Stimulated activated CD4-positive, alpha-beta T cell treated with anti-CD3 and anti-CD28 coated beads, Interleukin-4, amount 100 ng/mL, for 1 hour (primary cell): ENCODE measurements at regions not wholly inside any gene's neighbourhood (a gene's known extent, or its start where the extent isn't known, plus 50 kb on each side); places are given as distances from the start of the nearest gene placed in this dataset.

Experiments used
- DNase-seq: peaks from one replicate; pipeline ENCODE4 v3.0.0-alpha.2; 2020

GRCh38 chr12:13745111-13745860 is 236.1 kb downstream of the GRIN2B start:
- DNase-seq = no peak

DNA sequence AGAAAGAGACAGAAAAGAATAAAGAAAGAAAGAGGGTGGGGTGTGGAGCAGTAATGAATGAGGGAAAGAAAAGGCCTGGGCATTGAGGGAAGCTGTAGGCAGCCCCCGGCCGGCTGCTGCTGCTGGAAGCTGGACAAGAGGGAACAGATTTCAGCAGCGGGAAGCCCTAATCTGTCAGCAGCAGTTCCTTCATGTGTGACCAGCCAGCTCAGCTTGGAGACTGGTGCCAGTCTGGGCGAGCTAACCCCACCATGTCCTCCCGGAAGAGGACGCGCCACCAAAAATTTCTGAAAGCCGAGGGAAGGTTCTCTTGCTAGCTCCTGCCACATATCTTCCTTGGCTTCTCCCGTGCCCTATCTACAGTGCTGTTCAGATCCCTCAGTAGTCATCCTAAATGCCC is 236.8 kb downstream of the GRIN2B start:
- no peak for DNase-seq

DNA sequence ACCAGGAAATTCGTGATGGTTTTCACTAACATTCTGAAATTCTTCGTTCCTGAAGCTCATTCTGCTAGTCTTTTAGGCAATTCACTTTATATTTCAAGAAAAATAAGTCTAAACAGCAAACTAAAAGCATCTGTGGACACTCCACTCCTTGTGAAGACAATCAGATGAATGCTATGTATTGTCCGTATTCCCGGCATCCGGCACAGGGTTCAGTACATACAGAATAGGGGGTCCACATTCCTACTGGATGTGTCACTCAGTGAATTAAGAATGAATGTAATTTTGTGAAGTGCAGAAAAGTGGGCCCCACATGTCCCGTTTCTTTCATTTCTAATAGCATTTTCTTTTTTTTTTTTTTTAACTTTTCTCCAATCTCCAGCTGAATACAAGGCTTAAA is 241.3 kb downstream of the GRIN2B start:
- DNase-seq = no peak

DNA sequence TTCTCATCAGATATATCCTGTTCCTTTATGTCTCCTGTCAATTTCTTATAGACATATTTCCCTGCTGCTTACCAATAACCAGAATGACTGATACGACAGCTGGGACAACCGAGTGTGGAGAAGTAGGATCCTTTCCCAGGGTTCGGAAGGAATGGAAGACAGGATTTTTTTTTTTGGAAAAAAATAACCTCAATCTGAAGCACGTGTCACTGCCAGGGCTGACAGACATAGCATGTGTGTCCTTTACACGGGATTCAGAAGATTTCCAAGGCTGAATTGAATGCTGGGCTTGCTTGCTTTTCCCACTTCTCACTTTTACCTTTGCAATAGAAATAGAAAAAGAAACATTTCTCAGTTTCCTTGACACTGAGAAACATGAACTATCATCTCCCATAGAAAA is 245.7 kb downstream of the GRIN2B start:
- no peak for DNase-seq

- DNase-seq = no peak
Measured at GRCh38 chr12:13734584-13735152, 246.7 kb downstream of the GRIN2B start.

GRCh38 chr12:13727707-13728195 is 253.7 kb downstream of the GRIN2B start:
- no peak for DNase-seq

DNA sequence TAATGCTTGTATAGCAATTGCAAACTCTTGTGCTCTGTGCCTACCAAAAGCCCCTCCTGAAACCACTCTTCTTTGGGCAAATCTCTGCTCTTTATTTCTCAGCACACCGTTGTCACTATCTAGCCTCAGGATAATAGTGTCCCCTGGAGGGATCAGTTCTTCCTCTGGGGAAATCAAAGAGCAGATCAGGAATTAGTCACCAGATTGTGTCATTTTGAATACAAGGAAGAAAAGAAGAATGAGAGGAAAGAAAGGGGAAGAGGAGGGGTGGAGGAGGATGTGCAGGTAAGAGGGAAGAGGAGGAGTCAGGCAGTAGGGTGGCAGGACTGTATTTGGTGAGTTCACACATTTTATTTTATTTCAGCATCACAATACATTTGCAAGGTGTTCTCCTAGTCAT is 256.4 kb downstream of the GRIN2B start:
- DNase-seq = no peak

DNA sequence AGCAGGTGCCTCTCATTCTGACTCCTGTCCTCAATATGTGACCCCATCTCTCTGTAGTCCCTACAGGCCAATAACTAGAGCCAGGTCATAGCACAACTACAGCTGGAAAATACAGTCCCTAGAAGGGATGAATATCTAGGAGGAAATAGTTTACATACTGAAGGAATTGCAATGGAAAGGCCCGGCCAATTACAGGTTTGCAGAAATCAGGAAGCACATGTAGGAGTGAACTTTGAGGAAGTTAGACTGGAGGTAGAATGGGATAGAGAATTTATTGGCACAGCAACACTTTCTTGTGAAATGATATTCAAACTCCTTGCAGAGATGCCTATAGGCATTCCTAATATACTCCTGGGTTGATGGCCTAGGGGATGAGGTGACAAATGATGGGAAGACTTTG is 257.3 kb downstream of the GRIN2B start:
- DNase-seq = no peak

GRCh38 chr12:13719986-13720385 is 261.4 kb downstream of the GRIN2B start:
- no peak for DNase-seq

DNA sequence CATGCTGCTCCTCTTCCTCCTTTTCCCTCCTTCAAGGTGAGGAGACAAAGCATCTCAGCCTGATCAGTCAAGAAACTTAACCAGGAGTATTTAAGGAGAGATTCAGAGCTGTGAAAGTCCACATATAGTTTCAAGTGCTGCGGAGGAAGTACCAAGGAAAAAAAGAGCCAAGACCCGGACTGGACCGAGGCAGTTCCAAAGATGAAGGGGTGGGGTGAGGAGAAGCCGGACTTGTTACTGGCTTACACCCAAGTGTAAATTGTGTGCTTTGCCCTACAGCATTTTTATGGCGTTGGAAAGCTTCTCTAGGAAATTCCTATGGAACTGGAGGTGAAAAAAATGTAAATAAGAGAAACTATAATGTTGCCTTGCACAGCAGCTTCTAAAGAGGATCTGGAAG is 263.1 kb downstream of the GRIN2B start:
- no peak for DNase-seq

DNA sequence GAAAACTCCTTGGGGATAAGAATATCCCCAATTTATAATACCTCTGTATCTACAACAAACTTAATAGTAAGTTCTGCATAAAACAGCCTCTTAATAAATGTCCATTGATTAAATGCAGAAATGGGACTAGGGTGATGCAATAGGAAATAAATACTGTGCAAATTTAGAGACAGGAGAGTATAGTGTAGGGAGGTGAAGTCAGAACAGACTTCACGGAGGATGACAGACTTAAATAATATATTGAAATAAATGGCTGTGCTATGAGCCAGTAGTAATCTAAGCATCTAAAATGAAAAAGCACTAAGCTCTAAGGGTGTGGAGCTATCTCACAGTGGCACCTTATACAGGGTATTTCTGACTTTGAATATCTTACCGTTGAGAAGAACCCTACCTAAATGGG is 265.3 kb downstream of the GRIN2B start:
- DNase-seq = no peak

DNA sequence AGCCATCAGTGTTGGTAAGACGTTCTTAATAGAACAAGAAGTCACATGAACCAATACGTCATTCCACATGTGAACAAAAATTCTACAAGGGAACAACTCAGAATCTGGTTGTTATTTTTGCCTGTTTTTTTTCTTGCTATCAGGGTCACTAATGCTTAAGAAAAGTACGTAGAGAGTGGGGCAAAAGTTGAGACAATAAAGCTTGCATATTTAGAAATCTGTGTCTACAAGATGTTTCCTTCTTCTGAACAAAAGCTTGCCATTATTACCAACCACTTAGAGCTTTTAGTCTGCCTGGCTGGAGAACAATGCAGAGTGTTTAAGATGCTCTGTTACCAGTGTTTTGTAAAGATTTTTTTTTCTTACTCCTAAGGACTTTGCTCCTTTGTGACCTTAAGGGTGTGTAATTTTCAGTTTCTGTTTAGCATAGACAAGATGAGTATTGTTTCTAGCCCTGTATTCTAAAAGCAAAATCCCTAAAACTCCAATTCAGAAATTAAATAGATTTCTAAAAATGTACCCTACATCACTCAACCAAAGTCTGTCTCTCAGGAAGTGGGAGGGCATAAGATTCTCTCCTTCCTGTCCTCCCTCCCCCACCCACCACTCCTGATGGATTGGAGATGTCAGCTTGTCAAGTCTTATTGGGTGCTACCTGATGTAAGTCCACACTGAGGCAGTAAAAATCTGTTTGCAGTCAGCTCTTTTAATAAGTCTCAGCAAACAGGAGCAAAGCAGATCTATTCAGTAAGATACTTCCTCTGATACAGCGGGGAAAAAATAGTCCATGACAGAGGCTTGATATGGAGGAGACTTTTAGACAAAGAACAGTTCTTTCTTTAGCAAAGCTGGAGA is 267.6 kb downstream of the GRIN2B start:
- DNase-seq = no peak

- no peak for DNase-seq
Measured at GRCh38 chr12:13707829-13708228, 273.6 kb downstream of the GRIN2B start.

DNA sequence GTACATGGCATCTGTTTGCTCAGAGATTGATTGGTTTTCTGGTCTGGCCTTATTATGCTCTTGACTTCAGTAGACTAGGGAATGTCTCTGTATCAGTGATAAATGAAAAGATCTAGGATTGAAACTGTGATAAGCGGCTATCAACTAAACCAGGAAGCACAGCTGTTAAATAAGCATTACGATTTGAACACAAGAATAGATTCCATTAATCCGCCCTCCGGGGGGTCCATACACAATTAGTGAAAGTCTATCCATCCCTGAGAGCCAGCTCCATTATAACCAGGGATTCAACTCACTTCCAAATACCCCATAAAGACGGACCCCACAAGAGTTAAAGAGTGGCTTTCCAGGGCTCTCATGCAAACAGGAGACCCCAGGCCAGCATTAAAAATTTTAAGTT is 279.0 kb downstream of the GRIN2B start:
- DNase-seq = no peak

DNA sequence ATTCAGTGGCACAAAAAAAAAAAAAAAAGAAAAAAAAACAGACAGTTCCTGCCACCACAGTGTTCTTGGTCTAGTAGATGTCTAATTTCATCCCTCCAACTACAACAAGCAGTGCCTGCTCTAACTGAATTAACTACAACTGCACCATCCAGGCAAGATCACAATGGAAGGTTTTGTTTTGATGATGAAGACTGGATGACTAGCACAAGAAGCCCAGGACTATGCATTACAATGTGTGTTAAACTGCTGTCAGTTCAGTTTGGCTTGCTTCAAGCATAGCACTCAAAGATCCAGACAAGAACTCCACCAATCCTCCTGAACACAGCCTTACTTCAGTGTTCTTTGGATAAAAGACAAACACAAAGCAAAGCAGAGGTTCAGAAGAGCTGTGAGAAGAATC is 279.9 kb downstream of the GRIN2B start:
- no peak for DNase-seq

DNA sequence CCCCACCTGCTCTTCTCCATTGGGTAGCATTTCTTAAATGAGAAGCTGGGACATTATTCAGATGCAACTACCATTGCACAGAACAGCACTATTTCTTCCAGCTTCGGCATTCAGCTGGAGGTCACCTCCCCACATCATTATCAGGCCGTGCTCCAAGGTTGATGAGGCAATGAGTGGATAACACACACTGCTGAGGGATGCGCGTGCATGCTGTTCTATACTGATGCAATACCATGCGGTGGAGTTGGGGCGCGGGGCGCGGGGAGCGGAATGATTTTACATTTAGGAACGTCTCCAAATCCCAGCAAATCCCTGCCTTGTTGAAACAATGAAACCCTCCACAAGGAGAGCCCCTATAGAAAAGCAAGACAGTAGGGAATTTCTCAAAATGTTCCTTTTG is 283.4 kb downstream of the GRIN2B start:
- no peak for DNase-seq

GRCh38 chr12:13695781-13696180 is 285.6 kb downstream of the GRIN2B start:
- DNase-seq = no peak

GRCh38 chr12:13692332-13692731 is 289.1 kb downstream of the GRIN2B start:
- no peak for DNase-seq

DNA sequence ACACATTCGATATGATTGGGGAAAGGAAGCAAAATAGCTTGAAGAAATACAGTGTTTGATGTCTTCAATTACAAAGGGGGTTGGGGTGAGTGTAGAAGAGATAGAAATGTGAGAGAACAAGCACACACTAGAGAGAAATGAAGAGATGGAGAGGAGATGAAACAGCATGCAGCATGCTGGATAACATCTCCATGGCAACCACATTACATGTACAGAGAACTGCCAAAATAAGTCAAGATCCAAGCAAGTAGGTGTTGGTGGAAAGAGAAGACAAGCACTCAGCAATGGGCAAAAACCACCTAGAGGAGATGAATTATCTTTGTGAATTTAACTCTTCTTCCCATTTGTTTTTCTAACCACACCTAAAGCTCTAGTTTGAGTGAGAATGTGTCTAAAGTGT is 289.8 kb downstream of the GRIN2B start:
- DNase-seq = no peak

DNA sequence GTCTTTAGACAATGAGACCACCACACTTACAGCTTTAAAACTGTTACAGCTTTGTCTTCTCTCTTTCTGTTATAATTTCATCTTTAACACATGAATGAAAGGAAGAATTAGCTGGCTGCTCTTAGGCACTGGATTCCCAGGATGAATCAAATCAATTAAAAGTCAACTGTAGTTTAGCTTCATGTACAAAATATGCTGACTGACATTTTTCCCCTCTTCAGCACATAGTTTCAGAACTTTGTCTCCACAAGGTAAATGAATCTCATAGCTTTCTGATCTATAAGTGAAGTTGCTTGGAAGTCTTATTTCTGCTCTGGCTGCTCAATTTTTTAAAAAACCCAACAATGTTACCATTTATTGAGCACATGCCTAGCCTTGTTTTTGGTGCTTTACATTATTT is 293.8 kb downstream of the GRIN2B start:
- DNase-seq = no peak

GRCh38 chr12:13686260-13686659 is 295.1 kb downstream of the GRIN2B start:
- no peak for DNase-seq

GRCh38 chr12:13680916-13681315 is 300.5 kb downstream of the GRIN2B start:
- DNase-seq = no peak

- DNase-seq = no peak
Measured at GRCh38 chr12:13676880-13677279, 304.5 kb downstream of the GRIN2B start.

DNA sequence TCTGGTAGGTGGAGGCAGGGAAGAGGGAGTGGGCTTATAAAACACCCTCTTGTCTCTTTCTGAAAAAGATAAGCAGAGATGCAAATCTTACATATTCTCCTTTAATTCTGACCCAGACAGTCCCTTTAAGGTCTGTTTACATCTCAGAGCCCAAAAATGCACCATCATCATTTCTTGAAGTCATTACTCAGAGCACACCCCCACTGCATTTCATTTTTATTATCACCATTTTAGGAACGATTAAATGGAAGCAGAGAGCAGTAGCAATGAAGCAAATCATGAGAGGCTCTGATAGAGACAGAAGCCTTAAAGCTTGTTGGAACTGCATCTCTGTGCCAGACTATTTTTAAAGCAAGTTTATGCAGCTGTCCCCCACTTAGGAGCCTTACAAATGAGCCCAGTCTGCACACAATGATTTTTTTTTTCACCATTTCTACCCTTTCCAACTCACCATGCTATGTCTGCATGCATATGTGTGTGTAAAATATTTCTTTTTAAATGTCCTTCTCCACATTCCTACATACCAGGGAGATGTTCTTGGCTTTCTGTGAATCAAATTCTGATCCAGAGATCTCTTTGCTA is 311.0 kb downstream of the GRIN2B start:
- no peak for DNase-seq
